ENCODE measurements at regions not wholly inside any gene's neighbourhood (a gene's known extent, or its start where the extent isn't known, plus 50 kb on each side); places are given as distances from the start of the nearest gene placed in this dataset.
"Not testable (repeated sequence)": the region's sequence is repeated elsewhere in the genome, so short reads cannot be mapped to it uniquely, and the experiment has no call there.

- DNase-seq; intact Hi-C loops (cut with DNase I): not testable (repeated sequence)
These were observed 104.0 kb downstream of the DNAJB9 start for GRCh38 chr7:108673699-108674098.

GRCh38 chr7:108684629-108685028 lies 115.0 kb downstream of the DNAJB9 start:
- intact Hi-C loops (cut with DNase I), result no loop called here
- no peak for DNase-seq

GRCh38 chr7:108686494-108686893 lies 116.8 kb downstream of the DNAJB9 start:
- DNase-seq, result no peak
- intact Hi-C loops (cut with DNase I), result no loop called here

- intact Hi-C loops (cut with DNase I), result no loop called here
- no peak for DNase-seq
These were observed 127.6 kb downstream of the DNAJB9 start for GRCh38 chr7:108697254-108697653.

- intact Hi-C loops (cut with DNase I), result no loop called here
- peak in 1 of 42 donors; percentile 3 for DNase-seq
These were observed 141.9 kb downstream of the DNAJB9 start for GRCh38 chr7:108711611-108712010.

GRCh38 chr7:108716783-108717182 lies 147.1 kb downstream of the DNAJB9 start:
- no peak for DNase-seq
- intact Hi-C loops (cut with DNase I), result no loop called here

GRCh38 chr7:108717781-108718180 lies 148.1 kb downstream of the DNAJB9 start:
- intact Hi-C loops (cut with DNase I), result no loop called here
- DNase-seq, result no peak

GRCh38 chr7:108719631-108720030 lies 150.0 kb downstream of the DNAJB9 start:
- intact Hi-C loops (cut with DNase I), result no loop called here
- no peak for DNase-seq

- intact Hi-C loops (cut with DNase I), result no loop called here
- no peak for DNase-seq
These were observed 152.9 kb downstream of the DNAJB9 start for GRCh38 chr7:108722561-108722960.

GRCh38 chr7:108723381-108723814 lies 153.7 kb downstream of the DNAJB9 start:
- DNase-seq, result no peak
- intact Hi-C loops (cut with DNase I), result no loop called here

GRCh38 chr7:108724251-108725100 lies 154.8 kb downstream of the DNAJB9 start:
- DNase-seq, result no peak
- intact Hi-C loops (cut with DNase I), result no loop called here

GRCh38 chr7:108735814-108736213 lies 166.1 kb downstream of the DNAJB9 start:
- intact Hi-C loops (cut with DNase I), result no loop called here
- DNase-seq, result no peak

- DNase-seq, result no peak
- intact Hi-C loops (cut with DNase I), result no loop called here
These were observed 166.7 kb downstream of the DNAJB9 start for GRCh38 chr7:108736221-108736891.

GRCh38 chr7:108770981-108771745 lies 201.5 kb downstream of the DNAJB9 start:
- intact Hi-C loops (cut with DNase I), result no loop called here
- peak in 1 of 42 donors; percentile 2 for DNase-seq

- intact Hi-C loops (cut with DNase I), result no loop called here
These were observed 202.2 kb downstream of the DNAJB9 start for GRCh38 chr7:108771853-108772252.

GRCh38 chr7:108777966-108778365 lies 208.3 kb downstream of the DNAJB9 start:
- intact Hi-C loops (cut with DNase I), result no loop called here
- DNase-seq, result no peak

More at GRCh38 chr7:108771853-108772252, 202.2 kb downstream of the DNAJB9 start:
- peak in 2 of 42 donors; percentile 5 to 18 for DNase-seq

GRCh38 chr7:108789451-108789850 lies 219.8 kb downstream of the DNAJB9 start:
- intact Hi-C loops (cut with DNase I), result no loop called here

GRCh38 chr7:108794466-108794865 lies 224.8 kb downstream of the DNAJB9 start:
- intact Hi-C loops (cut with DNase I), result no loop called here
- DNase-seq, result no peak

More at GRCh38 chr7:108789451-108789850, 219.8 kb downstream of the DNAJB9 start:
- DNase-seq, result no peak

- intact Hi-C loops (cut with DNase I), result no loop called here
- DNase-seq, result no peak
These were observed 233.0 kb downstream of the DNAJB9 start for GRCh38 chr7:108802650-108803049.
